ENCODE measurements at regions not wholly inside any gene's neighbourhood (a gene's known extent, or its start where the extent isn't known, plus 50 kb on each side); places are given as distances from the start of the nearest gene placed in this dataset.
A peak's percentile ranks its signal among the peaks of the same experiment; 100 is the strongest.

DNA sequence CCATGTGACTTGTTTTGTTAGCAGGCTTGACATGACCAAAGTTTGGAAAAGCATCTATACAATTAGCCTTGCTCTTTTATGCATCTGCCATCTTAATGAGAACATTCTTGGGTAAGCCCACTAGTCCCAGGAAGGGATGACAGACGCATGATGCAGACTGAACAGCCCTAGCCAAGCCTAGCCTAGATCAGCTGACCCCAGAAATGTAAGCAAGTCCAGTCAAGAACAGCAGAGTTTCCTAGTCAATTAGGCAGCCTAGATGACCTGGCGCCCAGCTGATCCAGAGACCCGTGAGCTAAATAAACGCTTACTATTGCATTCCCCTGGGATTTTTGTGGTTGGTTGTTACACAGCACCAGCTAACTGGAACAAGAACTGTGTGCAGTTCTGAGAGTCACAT lies 457.9 kb downstream of the BCOR start:
- Histone ChIP-seq H3K27ac (ENCODE audit: control insufficient read depth, insufficient read depth, low read length) (no peak overlapping the region), H3K4me2 (ENCODE audit: control insufficient read depth, extremely low read depth, insufficient read depth, low read depth, low read length) (no peak overlapping the region), H3K27me3 (ENCODE audit: control insufficient read depth, extremely low read depth, insufficient read depth, low read length) (peaks cover 3% of the 10 kb centered on the region), H3K36me3 (ENCODE audit: control insufficient read depth in 2 of 2, extremely low read depth in 1 of 2, insufficient read depth in 2 of 2, low read length in 2 of 2) (no peaks in the 10 kb centered on the region), H4K20me1 (ENCODE audit: control insufficient read depth, extremely low read depth, insufficient read depth, low read length) (no peaks in the 10 kb centered on the region), H2AFZ (ENCODE audit: control insufficient read depth, low read length) (no peak overlapping the region), H3K4me3 (ENCODE audit: control insufficient read depth in 2 of 3, extremely low read depth in 1 of 3, insufficient read depth in 2 of 3, low read depth in 1 of 3, low read length in 3 of 3) (no peak overlapping the region), H3K9me3 (ENCODE audit: control insufficient read depth, low read depth, low read length) (no peaks in the 10 kb centered on the region), H3K9ac (ENCODE audit: control insufficient read depth, extremely low read depth, insufficient read depth, low read length) (no peak overlapping the region), H3K4me1 (ENCODE audit: control insufficient read depth, extremely low read depth, insufficient read depth, low read length) (no peaks in the 10 kb centered on the region), H3K9me1 (ENCODE audit: control insufficient read depth, extremely low read depth, insufficient read depth, low read length) (no peaks in the 10 kb centered on the region), H3K79me2 (ENCODE audit: control insufficient read depth, insufficient read depth, low read length) (no peaks in the 10 kb centered on the region)
- no peak for TF ChIP-seq EZH2 (IDR thresholded peaks at IDR 0.05; ENCODE audit: low read length)
- TF ChIP-seq, protein P1, sequence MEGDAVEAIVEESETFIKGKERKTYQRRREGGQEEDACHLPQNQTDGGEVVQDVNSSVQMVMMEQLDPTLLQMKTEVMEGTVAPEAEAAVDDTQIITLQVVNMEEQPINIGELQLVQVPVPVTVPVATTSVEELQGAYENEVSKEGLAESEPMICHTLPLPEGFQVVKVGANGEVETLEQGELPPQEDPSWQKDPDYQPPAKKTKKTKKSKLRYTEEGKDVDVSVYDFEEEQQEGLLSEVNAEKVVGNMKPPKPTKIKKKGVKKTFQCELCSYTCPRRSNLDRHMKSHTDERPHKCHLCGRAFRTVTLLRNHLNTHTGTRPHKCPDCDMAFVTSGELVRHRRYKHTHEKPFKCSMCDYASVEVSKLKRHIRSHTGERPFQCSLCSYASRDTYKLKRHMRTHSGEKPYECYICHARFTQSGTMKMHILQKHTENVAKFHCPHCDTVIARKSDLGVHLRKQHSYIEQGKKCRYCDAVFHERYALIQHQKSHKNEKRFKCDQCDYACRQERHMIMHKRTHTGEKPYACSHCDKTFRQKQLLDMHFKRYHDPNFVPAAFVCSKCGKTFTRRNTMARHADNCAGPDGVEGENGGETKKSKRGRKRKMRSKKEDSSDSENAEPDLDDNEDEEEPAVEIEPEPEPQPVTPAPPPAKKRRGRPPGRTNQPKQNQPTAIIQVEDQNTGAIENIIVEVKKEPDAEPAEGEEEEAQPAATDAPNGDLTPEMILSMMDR (optimal IDR thresholded peaks at IDR 0.05 in 1 of 3, IDR thresholded peaks at IDR 0.05 in 1 of 3, conservative IDR thresholded peaks at IDR 0.05 in 1 of 3; ENCODE audit: extremely low read depth in 1 of 3, insufficient read depth in 2 of 3, low read length in 3 of 3), result no peak
- dilution Hi-C loops (cut with MboI; ENCODE audit: extremely low pct_ligation_motif_present, low sequenced_read_pairs), result no loop called here
- FAIRE-seq, result no peak
- DNase-seq (ENCODE audit: low read depth, low spot score), result peak; percentile 32

DNA sequence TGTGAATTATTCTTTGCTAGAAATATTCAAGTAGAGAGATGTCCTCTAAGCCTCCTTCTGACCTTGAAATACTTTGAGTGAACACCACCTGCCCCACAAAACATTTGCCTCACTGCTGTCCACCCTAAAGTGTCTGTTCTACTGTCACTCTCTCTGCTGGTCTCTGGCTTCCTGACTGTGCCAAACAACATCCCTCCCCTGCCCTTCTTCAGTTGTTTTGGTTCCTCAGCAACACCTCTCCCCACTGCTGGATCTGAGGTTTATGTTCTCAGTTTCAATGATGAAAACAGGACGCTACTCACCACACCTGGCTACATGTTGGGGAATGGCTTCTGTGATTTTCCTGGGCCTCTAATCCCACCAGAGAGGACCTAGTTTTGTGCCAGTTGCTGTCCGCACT lies 456.9 kb downstream of the BCOR start:
- Histone ChIP-seq H3K4me2 (ENCODE audit: control insufficient read depth, extremely low read depth, insufficient read depth, low read depth, low read length) (no peak overlapping the region), H3K9me3 (ENCODE audit: control insufficient read depth, low read depth, low read length) (no peaks in the 10 kb centered on the region), H3K9ac (ENCODE audit: control insufficient read depth, extremely low read depth, insufficient read depth, low read length) (no peak overlapping the region), H3K27me3 (ENCODE audit: control insufficient read depth, extremely low read depth, insufficient read depth, low read length) (peaks cover 3% of the 10 kb centered on the region), H2AFZ (ENCODE audit: control insufficient read depth, low read length) (no peak overlapping the region), H3K9me1 (ENCODE audit: control insufficient read depth, extremely low read depth, insufficient read depth, low read length) (no peaks in the 10 kb centered on the region), H3K4me1 (ENCODE audit: control insufficient read depth, extremely low read depth, insufficient read depth, low read length) (no peaks in the 10 kb centered on the region), H4K20me1 (ENCODE audit: control insufficient read depth, extremely low read depth, insufficient read depth, low read length) (no peaks in the 10 kb centered on the region), H3K36me3 (ENCODE audit: control insufficient read depth in 2 of 2, extremely low read depth in 1 of 2, insufficient read depth in 2 of 2, low read length in 2 of 2) (no peaks in the 10 kb centered on the region), H3K79me2 (ENCODE audit: control insufficient read depth, insufficient read depth, low read length) (no peaks in the 10 kb centered on the region), H3K27ac (ENCODE audit: control insufficient read depth, insufficient read depth, low read length) (no peak overlapping the region), H3K4me3 (ENCODE audit: control insufficient read depth in 2 of 3, extremely low read depth in 1 of 3, insufficient read depth in 2 of 3, low read depth in 1 of 3, low read length in 3 of 3) (no peak overlapping the region)
- no peak for DNase-seq (ENCODE audit: low read depth, low spot score)
- TF ChIP-seq, protein P1 (optimal IDR thresholded peaks at IDR 0.05 in 1 of 3, IDR thresholded peaks at IDR 0.05 in 1 of 3, conservative IDR thresholded peaks at IDR 0.05 in 1 of 3; ENCODE audit: extremely low read depth in 1 of 3, insufficient read depth in 2 of 3, low read length in 3 of 3), result no peak
- no peak for TF ChIP-seq EZH2 (IDR thresholded peaks at IDR 0.05; ENCODE audit: low read length)
- FAIRE-seq, result no peak
- dilution Hi-C loops (cut with MboI; ENCODE audit: extremely low pct_ligation_motif_present, low sequenced_read_pairs), result no loop called here

Data from keratinocyte (primary cell).